OCI-LY3 (cell line): ENCODE measurements at regions not wholly inside any gene's neighbourhood (a gene's known extent, or its start where the extent isn't known, plus 50 kb on each side); places are given as distances from the start of the nearest gene placed in this dataset.
"Not testable (repeated sequence)": the region's sequence is repeated elsewhere in the genome, so short reads cannot be mapped to it uniquely, and the experiment has no call there.

Experiments used
- CTCF ChIP-seq: fragments of 200-600, 300-600 bp; sonication (generic); IDR thresholded peaks from 2 replicates; pipeline ENCODE4 v1.5.1; 2014; ENCODE audit warnings: antibody characterized with exemption, low read length, low read depth
- EZH2phosphoT487 ChIP-seq: fragments of 200-600 bp; shearing (Covaris generic); IDR thresholded peaks from 2 replicates; pipeline ENCODE4 v1.6.1; 2018; ENCODE audit warnings: antibody characterized with exemption, mixed run types, low read depth

- not testable (repeated sequence) for TF ChIP-seq CTCF, EZH2phosphoT487
Measured at GRCh38 chr6:167234576-167234975, 56.5 kb upstream of the UNC93A start.
